GM19395 (cell line): ENCODE measurements at regions not wholly inside any gene's neighbourhood (a gene's known extent, or its start where the extent isn't known, plus 50 kb on each side); places are given as distances from the start of the nearest gene placed in this dataset.
A peak's percentile ranks its signal among the peaks of the same experiment; 100 is the strongest.

Experiments
- ATAC-seq: cut with Tn5 transposase; IDR thresholded peaks from one replicate; pipeline ENCODE4 v1.9.1; 2021; ENCODE audit warnings: mild to moderate bottlenecking, moderate library complexity; ENCODE audit not compliant: unreplicated experiment

GRCh38 chr15:88403351-88403791 is 63.8 kb downstream of the MRPL46 start:
- no peak for ATAC-seq

- ATAC-seq = no peak
Observed at GRCh38 chr15:88401996-88402656, 65.1 kb downstream of the MRPL46 start.

DNA sequence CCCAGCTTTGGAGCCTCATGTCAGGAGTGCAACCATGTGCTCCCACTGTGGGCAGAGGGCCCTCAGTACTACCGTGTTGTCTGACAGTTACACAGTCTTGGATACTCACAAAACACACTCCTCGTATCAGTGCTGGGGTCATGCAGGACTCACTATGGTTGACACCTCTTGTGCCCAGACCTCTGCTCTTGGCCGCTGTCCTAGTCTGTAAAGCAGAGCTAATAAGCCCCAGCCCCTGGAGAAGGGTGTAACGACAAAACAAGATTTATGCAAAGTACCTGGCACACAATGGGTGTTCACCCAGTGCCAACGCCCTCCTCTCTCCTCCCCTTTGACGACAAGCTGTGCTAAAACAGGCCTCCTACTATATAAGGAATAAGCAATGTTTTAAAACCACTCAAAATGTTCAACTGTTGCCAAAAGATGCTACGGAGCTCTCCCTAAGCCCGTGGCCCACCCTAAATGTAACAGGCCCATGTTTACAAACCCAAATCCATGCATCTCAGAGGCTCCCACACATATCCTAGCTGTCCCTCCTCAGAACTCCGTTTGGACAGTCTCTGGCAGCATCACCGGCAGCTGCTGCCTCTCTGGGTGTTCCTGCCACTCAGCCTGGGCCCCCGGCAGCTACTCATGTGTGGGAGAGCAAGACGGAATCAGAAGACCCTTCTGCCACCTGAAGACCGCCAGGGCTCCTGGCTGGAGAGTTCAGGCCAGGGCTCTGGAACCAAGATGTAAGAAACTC is 65.8 kb downstream of the MRPL46 start:
- ATAC-seq = no peak

DNA sequence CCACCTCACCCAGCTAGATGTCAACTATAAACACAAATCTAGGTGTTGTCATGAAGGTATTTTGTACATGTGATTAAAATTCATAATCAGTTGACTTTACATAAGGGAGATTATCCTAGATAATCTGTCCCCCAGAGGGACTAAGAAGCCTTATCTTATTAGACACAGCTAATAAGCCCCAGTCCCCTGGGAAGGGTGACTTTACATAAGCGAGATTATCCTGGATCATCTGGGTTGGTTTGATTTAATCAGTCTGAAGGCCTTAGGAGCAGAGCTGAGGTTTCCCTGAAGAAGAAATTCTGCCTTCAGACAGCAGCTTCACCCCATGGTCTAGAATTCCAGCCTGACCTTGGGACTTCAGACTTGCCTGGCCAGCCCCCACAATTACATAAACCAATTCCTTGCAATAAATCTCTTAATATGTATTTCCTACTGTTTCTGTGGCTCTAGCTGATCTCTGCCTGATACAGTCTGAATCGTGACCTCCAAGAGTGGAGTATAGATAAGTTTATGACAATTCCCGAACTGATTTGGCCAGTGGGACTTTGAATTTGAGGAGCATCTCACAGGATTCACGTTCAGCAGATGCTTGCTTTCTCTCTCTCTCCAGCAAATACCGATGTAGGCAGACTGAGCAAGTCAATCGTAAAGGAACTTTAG is 66.5 kb downstream of the MRPL46 start:
- ATAC-seq = no peak

DNA sequence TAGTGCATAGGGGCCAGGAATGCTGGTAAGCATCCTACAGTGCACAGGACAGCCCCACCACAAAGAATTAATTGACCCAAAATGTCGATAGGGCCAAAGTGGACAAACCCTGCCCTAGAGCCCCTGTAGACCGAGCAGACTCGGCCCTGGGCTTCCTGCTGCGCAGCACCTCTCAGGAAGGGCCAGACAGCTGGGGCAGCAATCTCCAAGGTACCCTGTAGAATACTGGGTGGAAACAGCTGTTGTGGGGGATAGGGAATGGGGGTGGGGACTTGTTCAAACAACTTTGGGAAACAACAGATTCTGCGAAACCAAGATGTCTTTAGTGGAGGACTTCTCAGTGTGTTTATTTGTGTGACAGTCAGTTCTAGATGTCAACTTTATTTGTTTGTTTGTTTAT is 67.1 kb downstream of the MRPL46 start:
- ATAC-seq = no peak

GRCh38 chr15:88399021-88399685 is 68.0 kb downstream of the MRPL46 start:
- ATAC-seq = no peak

DNA sequence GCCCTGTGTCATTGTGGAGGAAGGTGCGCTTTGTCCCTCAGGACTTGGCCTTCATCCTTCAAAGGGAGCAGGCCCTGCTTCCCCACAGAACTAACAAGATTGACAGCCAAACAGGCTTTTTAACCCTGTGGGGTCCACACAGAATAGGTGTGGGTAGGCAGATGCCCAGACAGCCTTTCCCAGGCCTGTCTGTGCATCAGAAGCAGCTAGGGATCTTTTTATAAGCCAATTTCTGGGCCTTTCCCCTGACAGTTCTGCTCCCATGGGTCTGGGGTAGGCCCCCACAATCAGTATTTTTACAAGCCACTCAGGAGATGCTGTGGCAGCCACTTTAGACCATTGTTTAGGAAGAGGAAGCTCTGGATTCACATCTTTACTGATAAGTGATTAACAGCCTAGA is 69.2 kb downstream of the MRPL46 start:
- no peak for ATAC-seq

DNA sequence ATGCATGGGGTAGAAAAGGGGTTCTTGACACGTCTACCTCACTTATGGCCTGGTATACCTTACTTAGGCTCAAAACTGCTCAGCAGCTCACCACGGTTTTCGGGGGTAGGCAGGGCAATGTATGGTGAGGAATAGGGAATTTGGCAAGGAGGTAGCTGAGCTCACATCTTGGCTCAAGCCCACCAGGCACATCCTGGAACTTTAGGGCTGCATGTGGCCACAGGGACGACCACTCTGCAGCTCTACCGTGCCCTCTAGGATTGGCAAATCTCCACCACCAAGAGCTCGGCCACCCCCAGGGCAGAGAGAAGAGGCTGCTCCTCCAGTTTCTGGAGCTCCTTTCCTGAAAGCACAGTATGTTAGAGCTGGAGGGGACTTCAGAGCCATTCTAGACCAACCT is 69.7 kb downstream of the MRPL46 start:
- ATAC-seq = no peak

- no peak for ATAC-seq
Observed at GRCh38 chr15:88395872-88396781, 71.1 kb downstream of the MRPL46 start.

GRCh38 chr15:88395241-88395640 is 71.9 kb downstream of the MRPL46 start:
- no peak for ATAC-seq

GRCh38 chr15:88394553-88395145 is 72.5 kb downstream of the MRPL46 start:
- no peak for ATAC-seq

DNA sequence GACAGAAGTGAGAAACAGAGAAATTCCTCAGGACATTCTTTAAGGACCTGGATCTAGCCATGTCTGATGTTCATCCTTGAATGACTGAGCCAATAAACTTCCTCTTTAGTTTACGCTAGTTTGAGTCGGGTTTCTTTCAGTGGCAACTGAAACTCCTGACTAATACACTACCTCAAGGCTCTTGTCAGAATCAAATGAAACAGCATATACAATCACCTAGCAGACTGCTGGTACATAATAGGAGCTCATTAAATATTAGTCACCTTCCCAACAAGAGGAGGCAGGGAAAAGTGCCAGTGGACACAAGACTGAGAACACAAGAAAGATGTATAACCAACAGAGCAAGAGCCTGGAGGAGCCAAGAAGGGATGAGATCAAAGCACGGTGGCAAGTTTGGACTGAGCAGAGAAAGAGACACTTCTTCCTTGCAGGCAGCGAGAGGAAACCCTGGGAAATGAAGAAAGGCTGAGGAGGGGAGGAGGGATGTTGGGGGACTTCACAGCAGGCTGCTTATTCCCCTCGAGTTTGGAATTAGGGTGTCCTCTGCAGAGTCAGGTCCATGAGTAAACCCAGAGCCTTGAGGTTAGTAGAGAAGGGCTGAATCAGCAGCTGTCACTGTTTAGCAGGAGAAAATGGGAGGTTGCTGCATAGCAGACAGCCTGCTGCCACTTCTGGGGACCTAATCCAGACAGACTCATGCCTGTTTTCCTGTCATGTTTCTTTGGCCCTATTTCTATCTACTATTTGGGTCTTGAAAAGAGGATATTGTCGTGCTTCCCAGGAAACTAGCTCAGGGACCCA is 73.3 kb downstream of the MRPL46 start:
- peak; percentile 60 for ATAC-seq

GRCh38 chr15:88391700-88392099 is 75.5 kb downstream of the MRPL46 start:
- no peak for ATAC-seq

GRCh38 chr15:88391006-88391405 is 76.2 kb downstream of the MRPL46 start:
- ATAC-seq = no peak

DNA sequence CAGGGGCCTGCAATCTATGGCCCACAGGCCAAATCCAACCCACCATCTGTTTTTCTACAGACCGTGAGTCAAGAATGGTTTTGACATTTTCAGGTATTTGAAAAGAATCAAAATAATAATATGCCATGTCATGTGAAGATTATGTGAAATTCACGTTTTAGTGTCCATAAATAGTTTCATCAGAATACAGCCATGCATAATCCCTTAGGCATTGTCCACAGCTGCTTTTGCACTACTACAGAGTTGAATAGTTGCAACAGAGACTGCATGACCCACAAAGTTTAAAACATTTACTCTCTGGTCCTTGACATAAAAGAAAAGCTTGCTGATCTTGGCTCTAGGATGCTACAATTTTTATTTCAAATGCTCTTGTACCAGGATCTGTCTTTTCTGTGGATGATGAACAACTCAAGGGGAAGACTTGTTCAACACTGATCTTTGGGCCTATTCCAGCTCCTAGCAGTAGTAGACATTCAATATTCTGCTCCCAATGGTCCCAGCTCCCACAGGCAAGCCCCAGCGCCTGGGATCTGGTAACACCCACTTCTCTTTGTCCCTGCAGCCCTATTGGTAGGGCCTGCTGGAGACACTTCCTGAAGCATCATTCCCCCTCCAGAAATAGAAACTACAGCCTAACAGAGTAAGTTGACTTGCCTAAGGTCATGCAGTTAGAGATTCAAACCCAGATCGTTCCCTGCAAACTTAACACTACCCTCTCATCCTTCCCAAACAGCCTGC is 76.9 kb downstream of the MRPL46 start:
- ATAC-seq = no peak

DNA sequence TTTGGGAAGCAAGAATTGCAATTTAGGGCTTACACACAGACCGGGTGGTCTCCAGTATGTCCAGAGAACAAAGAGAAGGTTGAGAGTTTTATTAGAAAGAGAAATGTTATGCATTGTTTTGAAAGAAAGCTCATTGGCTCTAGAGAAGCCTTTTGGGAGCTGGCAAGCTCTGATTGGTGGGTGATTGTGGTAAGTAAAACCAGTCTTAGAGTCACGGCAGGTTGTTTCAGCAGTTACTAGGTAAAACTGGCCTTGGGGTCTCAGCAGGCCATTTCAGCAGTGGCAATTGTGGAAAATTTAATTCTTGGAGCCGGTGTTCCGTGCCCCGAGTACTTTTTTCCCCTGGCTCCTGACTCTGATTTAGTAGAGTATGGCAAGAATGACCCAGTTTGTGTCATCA is 78.1 kb downstream of the MRPL46 start:
- no peak for ATAC-seq

DNA sequence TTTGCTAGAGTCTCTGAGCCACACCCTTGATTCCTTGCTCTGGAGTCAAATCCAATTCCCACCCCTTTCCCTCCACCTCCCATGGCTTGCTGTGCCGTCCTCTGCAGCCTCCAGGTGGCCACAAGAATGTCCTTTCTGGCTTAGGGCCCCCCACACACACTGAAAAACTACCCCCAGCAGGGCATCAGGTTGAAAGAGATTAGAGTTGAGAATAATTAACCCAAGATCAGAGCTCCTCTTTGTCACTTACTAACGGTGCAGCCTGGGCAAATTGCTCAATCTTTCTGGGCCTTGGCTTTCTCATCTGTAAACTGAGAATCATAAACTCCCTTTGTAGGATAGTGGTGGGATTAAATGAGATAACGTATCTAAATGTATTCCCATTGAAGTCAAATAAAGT is 78.5 kb downstream of the MRPL46 start:
- no peak for ATAC-seq

DNA sequence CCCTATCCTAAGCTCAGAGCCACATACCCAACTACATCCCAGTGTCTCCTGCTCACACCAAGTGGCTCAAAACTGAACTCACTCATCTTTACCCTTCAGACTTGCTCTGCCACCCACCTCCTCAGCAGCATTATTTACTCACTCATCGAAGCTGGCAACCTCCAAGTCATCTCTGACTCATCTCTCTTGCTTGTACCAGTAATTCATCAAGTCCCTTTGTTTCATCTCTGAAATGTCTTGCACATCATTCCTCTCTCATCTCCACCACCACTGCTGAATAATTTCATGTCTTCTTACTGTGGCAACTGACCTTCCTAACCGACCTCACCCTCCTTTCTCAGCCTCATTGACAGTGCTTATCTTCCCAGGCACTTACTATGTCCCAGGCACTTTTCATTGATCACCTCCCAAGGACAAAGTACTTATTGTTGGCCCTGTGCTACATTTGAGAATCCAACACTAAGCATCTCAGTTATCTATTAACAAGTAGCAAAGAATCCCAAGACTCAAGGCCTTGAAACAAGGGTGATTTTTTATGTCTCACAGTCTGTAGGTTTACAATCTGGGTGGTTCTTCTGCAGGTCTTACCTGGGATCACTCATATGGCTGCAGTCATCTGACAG is 82.0 kb downstream of the MRPL46 start:
- no peak for ATAC-seq
